ENCODE measurements at regions not wholly inside any gene's neighbourhood (a gene's known extent, or its start where the extent isn't known, plus 50 kb on each side); places are given as distances from the start of the nearest gene placed in this dataset.

GRCh38 chr14:71754422-71755095, 177.7 kb upstream of the RGS6 start:
- H3K4me1 Mint-ChIP-seq (ENCODE audit: low read depth, unreplicated experiment): no peaks in the 10 kb centered on the region
- no peak for DNase-seq (ENCODE audit: low read depth)

GRCh38 chr14:71758229-71758951, 173.8 kb upstream of the RGS6 start:
- H3K36me3 ChIP-seq (ENCODE audit: insufficient read depth, low read length): no peaks in the 10 kb centered on the region
- DNase-seq (ENCODE audit: low read depth): no peak
- peaks cover under 1% of the 10 kb centered on the region for H3K4me1 ChIP-seq (ENCODE audit: insufficient read depth, low read length)
- H3K27ac ChIP-seq (ENCODE audit: low read depth, low read length): no peak overlapping the region
- Mint-ChIP-seq H3K4me1 (ENCODE audit: low read depth, unreplicated experiment) (no peaks in the 10 kb centered on the region), H3K27me3 (ENCODE audit: low read depth, unreplicated experiment) (no peaks in the 10 kb centered on the region), H3K9me3 (ENCODE audit: unreplicated experiment) (no peaks in the 10 kb centered on the region), H3K36me3 (ENCODE audit: low read depth, unreplicated experiment) (no peaks in the 10 kb centered on the region), H3K27ac (ENCODE audit: unreplicated experiment) (no peak overlapping the region), H3K4me3 (ENCODE audit: unreplicated experiment) (no peak overlapping the region)
- no peaks in the 10 kb centered on the region for H4K20me1 ChIP-seq (ENCODE audit: insufficient read depth, low read length)
- no peak overlapping the region for H2AFZ ChIP-seq (ENCODE audit: low read depth, low read length)
- H3K4me3 ChIP-seq (ENCODE audit: insufficient read depth, low read depth, low read length): no peak overlapping the region
- H3K9ac ChIP-seq (ENCODE audit: low read length): no peak overlapping the region
- no peak overlapping the region for H3K4me2 ChIP-seq (ENCODE audit: low read length)
- no peaks in the 10 kb centered on the region for H3K27me3 ChIP-seq (ENCODE audit: insufficient read depth, low read length)
- H3K9me3 ChIP-seq (ENCODE audit: insufficient read depth, low read depth, low read length): no peaks in the 10 kb centered on the region
- H3K79me2 ChIP-seq (ENCODE audit: insufficient read depth, low read length): no peaks in the 10 kb centered on the region
- no peak for FAIRE-seq
- TF ChIP-seq CTCF (IDR thresholded peaks at IDR 0.05; ENCODE audit: insufficient read depth, low read depth, low read length): no peak
- TF ChIP-seq EZH2 (IDR thresholded peaks at IDR 0.05; ENCODE audit: insufficient read depth, low read length): no peak

More at GRCh38 chr14:71754422-71755095, 177.7 kb upstream of the RGS6 start:
- H3K9me3 Mint-ChIP-seq (ENCODE audit: unreplicated experiment): no peaks in the 10 kb centered on the region
- TF ChIP-seq CTCF (IDR thresholded peaks at IDR 0.05; ENCODE audit: insufficient read depth, low read depth, low read length) (no peak), EZH2 (IDR thresholded peaks at IDR 0.05; ENCODE audit: insufficient read depth, low read length) (no peak)
- no peak overlapping the region for H3K4me2 ChIP-seq (ENCODE audit: low read length)
- H3K9me3 ChIP-seq (ENCODE audit: insufficient read depth, low read depth, low read length): no peaks in the 10 kb centered on the region
- no peak overlapping the region for H3K27ac ChIP-seq (ENCODE audit: low read depth, low read length)
- no peaks in the 10 kb centered on the region for H3K27me3 ChIP-seq (ENCODE audit: insufficient read depth, low read length)
- no peak overlapping the region for H3K4me3 Mint-ChIP-seq (ENCODE audit: unreplicated experiment)
- H3K36me3 ChIP-seq (ENCODE audit: insufficient read depth, low read length): no peaks in the 10 kb centered on the region
- no peaks in the 10 kb centered on the region for H3K36me3 Mint-ChIP-seq (ENCODE audit: low read depth, unreplicated experiment)
- no peaks in the 10 kb centered on the region for H3K79me2 ChIP-seq (ENCODE audit: insufficient read depth, low read length)
- no peak for FAIRE-seq
- H4K20me1 ChIP-seq (ENCODE audit: insufficient read depth, low read length): no peaks in the 10 kb centered on the region
- H3K9ac ChIP-seq (ENCODE audit: low read length): no peak overlapping the region
- H3K27ac Mint-ChIP-seq (ENCODE audit: unreplicated experiment): no peak overlapping the region
- no peak overlapping the region for H3K4me3 ChIP-seq (ENCODE audit: insufficient read depth, low read depth, low read length)
- H2AFZ ChIP-seq (ENCODE audit: low read depth, low read length): no peak overlapping the region
- peaks cover 4% of the 10 kb centered on the region for H3K27me3 Mint-ChIP-seq (ENCODE audit: low read depth, unreplicated experiment)
- H3K4me1 ChIP-seq (ENCODE audit: insufficient read depth, low read length): peaks cover 6% of the 10 kb centered on the region

GRCh38 chr14:71762575-71762974, 169.7 kb upstream of the RGS6 start:
- no peaks in the 10 kb centered on the region for H3K4me1 Mint-ChIP-seq (ENCODE audit: low read depth, unreplicated experiment)

More at GRCh38 chr14:71762575-71762974, 169.7 kb upstream of the RGS6 start:
- H3K36me3 Mint-ChIP-seq (ENCODE audit: low read depth, unreplicated experiment): no peaks in the 10 kb centered on the region
- no peak overlapping the region for H3K4me3 Mint-ChIP-seq (ENCODE audit: unreplicated experiment)
- DNase-seq (ENCODE audit: low read depth) (no peak), FAIRE-seq (no peak)
- no peaks in the 10 kb centered on the region for H3K9me3 ChIP-seq (ENCODE audit: insufficient read depth, low read depth, low read length)
- H3K4me1 ChIP-seq (ENCODE audit: insufficient read depth, low read length): no peaks in the 10 kb centered on the region
- H4K20me1 ChIP-seq (ENCODE audit: insufficient read depth, low read length): no peaks in the 10 kb centered on the region
- no peaks in the 10 kb centered on the region for H3K9me3 Mint-ChIP-seq (ENCODE audit: unreplicated experiment)
- TF ChIP-seq EZH2 (IDR thresholded peaks at IDR 0.05; ENCODE audit: insufficient read depth, low read length) (no peak), CTCF (IDR thresholded peaks at IDR 0.05; ENCODE audit: insufficient read depth, low read depth, low read length) (no peak)
- no peak overlapping the region for H3K4me3 ChIP-seq (ENCODE audit: insufficient read depth, low read depth, low read length)
- H3K27me3 ChIP-seq (ENCODE audit: insufficient read depth, low read length): no peaks in the 10 kb centered on the region
- no peaks in the 10 kb centered on the region for H3K79me2 ChIP-seq (ENCODE audit: insufficient read depth, low read length)
- H3K9ac ChIP-seq (ENCODE audit: low read length): no peak overlapping the region
- H3K27me3 Mint-ChIP-seq (ENCODE audit: low read depth, unreplicated experiment): no peaks in the 10 kb centered on the region
- H3K27ac Mint-ChIP-seq (ENCODE audit: unreplicated experiment): no peak overlapping the region
- no peaks in the 10 kb centered on the region for H3K36me3 ChIP-seq (ENCODE audit: insufficient read depth, low read length)
- H3K4me2 ChIP-seq (ENCODE audit: low read length): no peak overlapping the region
- H3K27ac ChIP-seq (ENCODE audit: low read depth, low read length): no peak overlapping the region
- no peak overlapping the region for H2AFZ ChIP-seq (ENCODE audit: low read depth, low read length)
